CD4-positive, alpha-beta T cell (primary cell): ENCODE measurements at regions not wholly inside any gene's neighbourhood (a gene's known extent, or its start where the extent isn't known, plus 50 kb on each side); places are given as distances from the start of the nearest gene placed in this dataset.

Experiments used
- ATAC-seq: fragments of 200-7000 bp; cut with Tn5 transposase; one replicate; pipeline ENCODE4 v1.10.0; 2022; ENCODE audit warnings: mild to moderate bottlenecking; ENCODE audit not compliant: poor library complexity
- CTCF ChIA-PET: fragments of 350-600 bp; sonication (Branson Sonifier 250); formaldehyde crosslinking; loops from one replicate; lab custom pipeline; 2021; ENCODE audit warnings: antibody characterized with exemption, inconsistent platforms; lab: Charles Lee
- POLR2A ChIA-PET: fragments of 350-600 bp; sonication (Branson Sonifier 250); formaldehyde crosslinking; loops from one replicate; lab custom pipeline; 2021; ENCODE audit warnings: antibody characterized with exemption, inconsistent platforms; lab: Charles Lee
- DNase-seq, 14 experiments: peaks; one replicate each; pipeline ENCODE4 v3.0.0-alpha.2; 2013 to 2020; ENCODE audit warnings: mixed read lengths in 2 of 14
- H3K27ac ChIP-seq, 2 donors: one replicate each; pipeline versions ENCODE4 v1.5.1 to v1.7.0; 2013; ENCODE audit warnings: low read length in 2 of 2, low read depth in 1 of 2, mild to moderate bottlenecking in 1 of 2
- H3K27me3 ChIP-seq, 2 experiments: 1 replicate in 1 of 2; 2 replicates in 1 of 2; pipeline versions ENCODE4 v1.6.1 to v1.7.0; 2013; ENCODE audit warnings: low read length in 2 of 2, control low read depth in 1 of 2, mild to moderate bottlenecking in 1 of 2, moderate library complexity in 1 of 2; ENCODE audit not compliant: insufficient read depth in 2 of 2, control insufficient read depth in 1 of 2
- H3K36me3 ChIP-seq: one replicate; pipeline ENCODE4 v1.6.1; 2013; ENCODE audit warnings: low read length, control low read depth; ENCODE audit not compliant: insufficient read depth
- H3K4me1 ChIP-seq: one replicate; pipeline ENCODE4 v1.6.1; 2013; ENCODE audit warnings: low read length, control low read depth; ENCODE audit not compliant: insufficient read depth
- H3K4me3 ChIP-seq: one replicate; pipeline ENCODE4 v1.5.1; 2013; ENCODE audit warnings: mild to moderate bottlenecking, low read length, moderate library complexity
- H3K9me3 ChIP-seq, 2 experiments: 1 replicate in 1 of 2; 2 replicates in 1 of 2; pipeline versions ENCODE4 v1.6.1 to v1.7.0; 2013; ENCODE audit warnings: low read length in 2 of 2, mild to moderate bottlenecking in 2 of 2, control low read depth in 1 of 2, moderate library complexity in 1 of 2; ENCODE audit not compliant: control insufficient read depth in 1 of 2, insufficient read depth in 1 of 2
- H3K27ac Mint-ChIP-seq: one replicate; pipeline ENCODE4 v1.8.0; 2020; ENCODE audit warnings: mixed read lengths
- H3K27me3 Mint-ChIP-seq: one replicate; pipeline ENCODE4 v1.8.0; 2021; ENCODE audit warnings: mixed read lengths
- H3K36me3 Mint-ChIP-seq: one replicate; pipeline ENCODE4 v1.8.0; 2021; ENCODE audit warnings: low read depth, mixed read lengths
- H3K4me1 Mint-ChIP-seq: one replicate; pipeline ENCODE4 v1.8.0; 2021; ENCODE audit warnings: low read depth, mixed read lengths
- H3K4me3 Mint-ChIP-seq: one replicate; pipeline ENCODE4 v1.8.0; 2020; ENCODE audit warnings: mild to moderate bottlenecking, mixed read lengths
- H3K9me3 Mint-ChIP-seq: one replicate; pipeline ENCODE4 v1.8.0; 2020; ENCODE audit warnings: mixed read lengths
- CTCF ChIP-seq: fragments of 200-600 bp; IDR thresholded peaks from one replicate; pipeline ENCODE4 v1.8.0; 2022; ENCODE audit warnings: antibody characterized with exemption, mild to moderate bottlenecking
- intact Hi-C, 2 experiments: fragments of 100-400 bp; cut with DNase I in 1 of 2; cut with micrococcal nuclease in 1 of 2; formaldehyde crosslinking; loops; one replicate each; pipeline versions ENCODE4 v1.15.1 to v1.9.0; 2023 to 2025; cut with DNase I, micrococcal nuclease

- Histone ChIP-seq H3K27ac (no peak overlapping the region), H3K36me3 (no peaks in the 10 kb centered on the region), H3K4me3 (no peak overlapping the region), H3K27me3 (no peaks in the 10 kb centered on the region), H3K9me3 (no peaks in the 10 kb centered on the region), H3K4me1 (no peaks in the 10 kb centered on the region)
- Mint-ChIP-seq H3K27me3 (no peaks in the 10 kb centered on the region), H3K9me3 (peaks cover 9% of the 10 kb centered on the region), H3K4me1 (no peaks in the 10 kb centered on the region), H3K36me3 (no peaks in the 10 kb centered on the region), H3K4me3 (no peak overlapping the region), H3K27ac (no peak overlapping the region)
- ChIA-PET POLR2A (no interaction called here), CTCF (no interaction called here)
- TF ChIP-seq CTCF = no peak
- intact Hi-C loops = no loop called here
- ATAC-seq (no peak), DNase-seq (no peak)
Measured at GRCh38 chr3:116512281-116512680, 67.0 kb upstream of the LSAMP start.

- Histone ChIP-seq H3K27ac (no peak overlapping the region), H3K27me3 (no peaks in the 10 kb centered on the region), H3K36me3 (no peaks in the 10 kb centered on the region), H3K4me1 (no peaks in the 10 kb centered on the region), H3K9me3 (no peaks in the 10 kb centered on the region), H3K4me3 (no peak overlapping the region)
- ChIA-PET POLR2A (no interaction called here), CTCF (no interaction called here)
- intact Hi-C loops = no loop called here
- ATAC-seq (no peak), DNase-seq (no peak)
- peaks cover 10% of the 10 kb centered on the region for H3K9me3 Mint-ChIP-seq
- no peak overlapping the region for H3K4me3 Mint-ChIP-seq
- H3K36me3 Mint-ChIP-seq = no peaks in the 10 kb centered on the region
- H3K4me1 Mint-ChIP-seq = no peaks in the 10 kb centered on the region
- H3K27ac Mint-ChIP-seq = no peak overlapping the region
- no peak for TF ChIP-seq CTCF
- no peaks in the 10 kb centered on the region for H3K27me3 Mint-ChIP-seq
Measured at GRCh38 chr3:116512931-116513330, 67.6 kb upstream of the LSAMP start.

GRCh38 chr3:116515973-116516372, 70.7 kb upstream of the LSAMP start:
- no peak overlapping the region for H3K4me3 ChIP-seq
- TF ChIP-seq CTCF = no peak
- Mint-ChIP-seq H3K9me3 (peaks cover 5% of the 10 kb centered on the region), H3K36me3 (no peaks in the 10 kb centered on the region), H3K27ac (no peak overlapping the region), H3K27me3 (no peaks in the 10 kb centered on the region), H3K4me1 (no peaks in the 10 kb centered on the region), H3K4me3 (no peak overlapping the region)
- ChIA-PET POLR2A (no interaction called here), CTCF (no interaction called here)
- DNase-seq = no peak
- intact Hi-C loops = no loop called here
- H3K9me3 ChIP-seq = peaks cover 0 to 9% of the 10 kb centered on the region in 2 experiments
- no peaks in the 10 kb centered on the region for H3K27me3 ChIP-seq
- no peaks in the 10 kb centered on the region for H3K36me3 ChIP-seq
- H3K27ac ChIP-seq = no peak overlapping the region
- no peak for ATAC-seq
- no peaks in the 10 kb centered on the region for H3K4me1 ChIP-seq
